Caco-2 (cell line): ENCODE measurements at regions not wholly inside any gene's neighbourhood (a gene's known extent, or its start where the extent isn't known, plus 50 kb on each side); places are given as distances from the start of the nearest gene placed in this dataset.

Experiments used
- BruUV-seq: library from RNA; stranded (reverse); fragments of 400-500 nt; replicated peaks from 2 replicates; lab custom pipeline; 2021; lab: Mats Ljungman, UMichigan
- CTCF ChIA-PET: fragments of 300-600 bp; sonication (Branson Sonifier 250); formaldehyde crosslinking; loops from one replicate; lab custom pipeline; 2022; ENCODE audit warnings: antibody characterized with exemption; lab: Charles Lee
- POLR2A ChIA-PET: fragments of 300-600 bp; sonication (Branson Sonifier 250); formaldehyde crosslinking; loops from one replicate; lab custom pipeline; 2022; ENCODE audit warnings: antibody characterized with exemption; lab: Charles Lee
- DNase-seq, 2 experiments: peaks; one replicate each; pipeline versions ENCODE4 v3.0.0 to v3.0.0-alpha.2; 2020 to 2022
- H3K27me3 ChIP-seq: replicated peaks from 2 replicates; pipeline ENCODE4 v1.6.0; 2011; ENCODE audit warnings: low read length; ENCODE audit not compliant: control insufficient read depth, insufficient read depth
- H3K36me3 ChIP-seq: 2 replicates; pipeline ENCODE4 v1.5.1; 2011; ENCODE audit warnings: low read length; ENCODE audit not compliant: control insufficient read depth, insufficient read depth
- H3K4me1 ChIP-seq: fragments of 250-450 bp; sonication (Bioruptor Pico); 2 replicates; pipeline ENCODE4 v1.5.1; 2020; ENCODE audit warnings: mild to moderate bottlenecking
- H3K4me3 ChIP-seq: 2 replicates; pipeline ENCODE4 v1.5.1; 2011; ENCODE audit warnings: low read depth, mild to moderate bottlenecking, control low read depth, low read length
- H3K9me3 ChIP-seq: fragments of 250-450 bp; sonication (Bioruptor Pico); 2 replicates; pipeline ENCODE4 v1.5.1; 2020; ENCODE audit warnings: mild to moderate bottlenecking, moderate library complexity
- H3K27ac Mint-ChIP-seq: one replicate; pipeline ENCODE4 v1.8.0; 2022; ENCODE audit warnings: mixed read lengths; ENCODE audit not compliant: unreplicated experiment
- H3K27me3 Mint-ChIP-seq: one replicate; pipeline ENCODE4 v1.8.0; 2022; ENCODE audit warnings: mixed read lengths; ENCODE audit not compliant: insufficient read depth, unreplicated experiment
- H3K36me3 Mint-ChIP-seq: one replicate; pipeline ENCODE4 v1.8.0; 2022; ENCODE audit warnings: mild to moderate bottlenecking, mixed read lengths; ENCODE audit not compliant: insufficient read depth, unreplicated experiment
- H3K4me1 Mint-ChIP-seq: one replicate; pipeline ENCODE4 v1.8.0; 2022; ENCODE audit warnings: low read depth, mixed read lengths; ENCODE audit not compliant: unreplicated experiment
- H3K4me3 Mint-ChIP-seq: one replicate; pipeline ENCODE4 v1.8.0; 2022; ENCODE audit warnings: mild to moderate bottlenecking, moderate library complexity, mixed read lengths; ENCODE audit not compliant: unreplicated experiment
- H3K9me3 Mint-ChIP-seq: one replicate; pipeline ENCODE4 v1.8.0; 2022; ENCODE audit warnings: mixed read lengths; ENCODE audit not compliant: unreplicated experiment
- intact Hi-C: fragments of 100-400 bp; cut with micrococcal nuclease; formaldehyde crosslinking; loops from one replicate; pipeline ENCODE4 v1.10.0; 2022; ENCODE audit not compliant: unreplicated experiment
- TF ChIP-seq, protein P1 (sequence below), 2 experiments: fragments of 200-600 bp in 1 of 2; IDR thresholded peaks; 1 replicate in 1 of 2; 2 replicates in 1 of 2; pipeline versions ENCODE4 v1.5.1 to v1.8.0; 2011 to 2022; ENCODE audit warnings: antibody characterized with exemption in 1 of 2, control low read depth in 1 of 2, inconsistent platforms in 1 of 2, low read depth in 1 of 2, low read length in 1 of 2, mild to moderate bottlenecking in 1 of 2, moderate library complexity in 1 of 2; ENCODE audit not compliant: insufficient read depth in 1 of 2, severe bottlenecking in 1 of 2, unreplicated experiment in 1 of 2

DNA sequence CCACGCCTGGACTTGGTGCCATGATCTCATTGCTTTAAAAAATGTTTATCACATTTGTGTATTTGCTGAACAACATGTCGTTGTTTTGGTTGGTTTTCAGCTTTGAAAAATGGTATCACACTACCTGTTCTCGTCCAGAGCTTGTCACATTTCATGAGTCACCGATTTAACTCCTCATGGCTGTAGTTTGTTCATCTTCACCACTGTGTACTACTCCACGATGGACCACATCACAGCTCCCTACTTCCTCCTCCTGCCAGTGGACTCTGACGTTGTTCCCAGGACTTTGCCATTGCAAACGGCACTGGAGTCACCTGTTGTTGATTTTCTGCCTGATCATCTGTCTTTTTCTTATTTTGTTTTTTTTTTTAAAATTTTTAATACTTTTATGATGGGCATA is 157.7 kb downstream of the ERMARD start:
- Histone ChIP-seq H3K27me3 (no peaks in the 10 kb centered on the region), H3K4me3 (no peak overlapping the region), H3K36me3 (no peaks in the 10 kb centered on the region), H3K9me3 (no peaks in the 10 kb centered on the region), H3K4me1 (no peaks in the 10 kb centered on the region)
- POLR2A ChIA-PET: no interaction called here
- no peak overlapping the region for H3K4me3 Mint-ChIP-seq
- no TSS peak for BruUV-seq
- no peaks in the 10 kb centered on the region for H3K9me3 Mint-ChIP-seq
- H3K27ac Mint-ChIP-seq: no peak overlapping the region
- CTCF ChIA-PET: no interaction called here
- TF ChIP-seq, protein P1, sequence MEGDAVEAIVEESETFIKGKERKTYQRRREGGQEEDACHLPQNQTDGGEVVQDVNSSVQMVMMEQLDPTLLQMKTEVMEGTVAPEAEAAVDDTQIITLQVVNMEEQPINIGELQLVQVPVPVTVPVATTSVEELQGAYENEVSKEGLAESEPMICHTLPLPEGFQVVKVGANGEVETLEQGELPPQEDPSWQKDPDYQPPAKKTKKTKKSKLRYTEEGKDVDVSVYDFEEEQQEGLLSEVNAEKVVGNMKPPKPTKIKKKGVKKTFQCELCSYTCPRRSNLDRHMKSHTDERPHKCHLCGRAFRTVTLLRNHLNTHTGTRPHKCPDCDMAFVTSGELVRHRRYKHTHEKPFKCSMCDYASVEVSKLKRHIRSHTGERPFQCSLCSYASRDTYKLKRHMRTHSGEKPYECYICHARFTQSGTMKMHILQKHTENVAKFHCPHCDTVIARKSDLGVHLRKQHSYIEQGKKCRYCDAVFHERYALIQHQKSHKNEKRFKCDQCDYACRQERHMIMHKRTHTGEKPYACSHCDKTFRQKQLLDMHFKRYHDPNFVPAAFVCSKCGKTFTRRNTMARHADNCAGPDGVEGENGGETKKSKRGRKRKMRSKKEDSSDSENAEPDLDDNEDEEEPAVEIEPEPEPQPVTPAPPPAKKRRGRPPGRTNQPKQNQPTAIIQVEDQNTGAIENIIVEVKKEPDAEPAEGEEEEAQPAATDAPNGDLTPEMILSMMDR (IDR thresholded peaks at IDR 0.05; ENCODE audit: insufficient read depth in 1 of 2, low read depth in 1 of 2, low read length in 1 of 2, severe bottlenecking in 1 of 2, unreplicated experiment in 1 of 2): no peak
- H3K27me3 Mint-ChIP-seq: no peaks in the 10 kb centered on the region
- H3K4me1 Mint-ChIP-seq: no peaks in the 10 kb centered on the region
- H3K36me3 Mint-ChIP-seq: no peaks in the 10 kb centered on the region
- intact Hi-C loops: no loop called here
- no peak for DNase-seq

DNA sequence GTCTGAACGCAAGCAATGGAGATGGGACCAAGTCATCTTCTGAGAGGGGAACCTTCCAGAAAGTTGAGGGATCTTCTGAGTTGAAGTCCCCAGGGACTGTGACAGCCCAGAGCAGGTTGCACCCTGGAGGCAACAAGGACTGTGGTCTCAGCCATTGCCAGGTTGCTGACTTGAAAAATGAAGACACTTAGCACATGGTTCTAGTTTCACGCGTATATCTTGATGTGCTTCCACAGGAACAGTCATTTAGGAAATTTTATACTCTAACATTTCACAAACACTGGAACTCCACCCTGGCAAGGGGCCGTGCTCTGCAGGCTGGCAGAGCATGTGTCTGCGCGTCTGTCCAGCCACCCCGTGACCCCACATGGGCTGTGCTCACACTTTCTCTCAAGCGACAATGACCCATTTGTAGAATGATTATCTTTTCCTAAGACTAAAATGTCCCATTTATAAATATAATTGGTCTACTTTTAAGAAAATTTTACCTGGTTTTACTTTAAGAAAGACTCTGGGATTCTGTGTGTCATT is 157.0 kb downstream of the ERMARD start:
- H3K4me1 Mint-ChIP-seq: no peaks in the 10 kb centered on the region
- no TSS peak for BruUV-seq
- no peak overlapping the region for H3K4me3 Mint-ChIP-seq
- no peaks in the 10 kb centered on the region for H3K27me3 ChIP-seq
- H3K9me3 ChIP-seq: no peaks in the 10 kb centered on the region
- intact Hi-C loops: no loop called here
- no peaks in the 10 kb centered on the region for H3K9me3 Mint-ChIP-seq
- no peaks in the 10 kb centered on the region for H3K36me3 Mint-ChIP-seq
- H3K27ac Mint-ChIP-seq: no peak overlapping the region
- no peaks in the 10 kb centered on the region for H3K4me1 ChIP-seq
- ChIA-PET CTCF (no interaction called here), POLR2A (no interaction called here)
- TF ChIP-seq, protein P1 (IDR thresholded peaks at IDR 0.05; ENCODE audit: insufficient read depth in 1 of 2, low read depth in 1 of 2, low read length in 1 of 2, severe bottlenecking in 1 of 2, unreplicated experiment in 1 of 2): no peak
- DNase-seq: no peak
- no peaks in the 10 kb centered on the region for H3K27me3 Mint-ChIP-seq
- H3K4me3 ChIP-seq: no peak overlapping the region
- H3K36me3 ChIP-seq: no peaks in the 10 kb centered on the region

DNA sequence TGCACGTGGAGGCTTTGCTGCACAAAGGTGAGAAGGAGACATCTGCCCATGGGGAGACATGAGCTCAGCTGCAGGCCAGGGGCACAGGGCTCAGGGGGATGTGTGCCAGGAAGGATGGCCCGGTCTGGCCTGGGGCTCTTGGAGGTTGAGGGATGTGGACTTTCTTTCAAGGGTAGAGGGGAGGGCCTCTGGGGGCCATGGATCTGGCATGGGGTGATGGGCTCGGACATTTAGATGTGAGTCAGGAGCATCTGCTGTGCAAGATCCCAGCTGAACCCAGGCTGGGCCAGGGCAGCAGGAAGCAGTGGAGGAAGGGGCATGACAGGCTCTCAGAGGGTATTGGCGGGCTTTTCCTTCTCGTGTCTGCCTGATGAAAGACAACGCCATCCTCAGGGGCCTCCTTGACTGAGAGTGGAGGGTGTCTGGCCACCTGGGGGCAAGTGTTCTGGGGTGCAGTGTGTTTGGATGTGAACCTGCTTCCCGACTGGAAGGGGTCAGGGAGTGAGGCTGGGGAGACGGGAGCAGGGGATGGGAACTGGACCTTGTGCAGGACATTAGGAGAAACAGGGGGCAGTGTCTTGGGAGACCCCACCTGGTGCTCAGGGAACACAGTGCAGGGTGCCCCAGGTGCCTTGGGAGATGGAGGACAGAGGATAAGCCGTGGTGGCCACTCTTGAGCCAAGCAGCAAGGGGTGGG is 156.1 kb downstream of the ERMARD start:
- Histone ChIP-seq H3K36me3 (no peaks in the 10 kb centered on the region), H3K9me3 (no peaks in the 10 kb centered on the region), H3K27me3 (no peaks in the 10 kb centered on the region), H3K4me3 (no peak overlapping the region), H3K4me1 (no peaks in the 10 kb centered on the region)
- BruUV-seq: no TSS peak
- POLR2A ChIA-PET: no interaction called here
- H3K36me3 Mint-ChIP-seq: no peaks in the 10 kb centered on the region
- H3K27ac Mint-ChIP-seq: no peak overlapping the region
- intact Hi-C loops: no loop called here
- no peaks in the 10 kb centered on the region for H3K9me3 Mint-ChIP-seq
- no peak overlapping the region for H3K4me3 Mint-ChIP-seq
- TF ChIP-seq, protein P1 (IDR thresholded peaks at IDR 0.05; ENCODE audit: insufficient read depth in 1 of 2, low read depth in 1 of 2, low read length in 1 of 2, severe bottlenecking in 1 of 2, unreplicated experiment in 1 of 2): no peak
- H3K4me1 Mint-ChIP-seq: no peaks in the 10 kb centered on the region
- no peak for DNase-seq
- CTCF ChIA-PET: no interaction called here
- H3K27me3 Mint-ChIP-seq: no peaks in the 10 kb centered on the region
